Loucy (cell line): ENCODE measurements at regions not wholly inside any gene's neighbourhood (a gene's known extent, or its start where the extent isn't known, plus 50 kb on each side); places are given as distances from the start of the nearest gene placed in this dataset.

Experiments used
- H2AFZ ChIP-seq: fragments of 200-600 bp; sonication (generic); 2 replicates; pipeline ENCODE4 v1.6.0; 2016; ENCODE audit warnings: antibody characterized with exemption, mild to moderate bottlenecking, low read length, moderate library complexity
- H3F3A ChIP-seq: fragments of 200-600 bp; 2 replicates; pipeline ENCODE4 v1.6.0; 2016; ENCODE audit warnings: antibody characterized with exemption, low read depth, mild to moderate bottlenecking
- H3K27me3 ChIP-seq: fragments of 200-600 bp; sonication (generic); 2 replicates; pipeline ENCODE4 v1.6.1; 2014; ENCODE audit warnings: low read length, mild to moderate bottlenecking; ENCODE audit not compliant: insufficient read depth, poor library complexity, severe bottlenecking
- H3K36me3 ChIP-seq: fragments of 200-600 bp; sonication (generic); 2 replicates; pipeline ENCODE4 v1.6.1; 2016; ENCODE audit warnings: low read length; ENCODE audit not compliant: insufficient read depth
- H3K4me1 ChIP-seq: fragments of 200-600 bp; sonication (generic); 2 replicates; pipeline ENCODE4 v1.5.1; 2014; ENCODE audit warnings: low read length, mild to moderate bottlenecking; ENCODE audit not compliant: insufficient read depth, poor library complexity, severe bottlenecking
- H3K4me2 ChIP-seq: fragments of 200-600 bp; sonication (generic); 2 replicates; pipeline ENCODE4 v1.6.0; 2014; ENCODE audit warnings: antibody characterized with exemption, low read length, low read depth, mild to moderate bottlenecking; ENCODE audit not compliant: poor library complexity, severe bottlenecking
- H3K4me3 ChIP-seq: fragments of 200-600 bp; sonication (generic); 2 replicates; pipeline ENCODE4 v1.5.1; 2014; ENCODE audit warnings: low read length, mild to moderate bottlenecking, mixed read lengths; ENCODE audit not compliant: poor library complexity, severe bottlenecking
- H3K79me2 ChIP-seq: fragments of 200-600 bp; sonication (generic); 2 replicates; pipeline ENCODE4 v1.6.1; 2014; ENCODE audit warnings: low read length; ENCODE audit not compliant: insufficient read depth
- H3K9ac ChIP-seq: fragments of 200-600 bp; sonication (generic); 2 replicates; pipeline ENCODE4 v1.6.0; 2014; ENCODE audit warnings: mild to moderate bottlenecking, low read depth, low read length, moderate library complexity; ENCODE audit not compliant: poor library complexity, severe bottlenecking
- H3K9me2 ChIP-seq: fragments of 200-600 bp; sonication (generic); replicated peaks from 2 replicates; pipeline ENCODE4 v1.6.1; 2016; ENCODE audit warnings: low read depth, low read length, mixed read lengths
- H3K9me3 ChIP-seq: fragments of 200-600 bp; sonication (generic); 2 replicates; pipeline ENCODE4 v1.6.1; 2014; ENCODE audit warnings: mild to moderate bottlenecking, antibody characterized with exemption, low read length, low read depth; ENCODE audit not compliant: insufficient read depth
- H4K20me1 ChIP-seq: fragments of 200-600 bp; sonication (generic); 2 replicates; pipeline ENCODE4 v1.6.0; 2014; ENCODE audit warnings: antibody characterized with exemption, low read length, mild to moderate bottlenecking; ENCODE audit not compliant: insufficient read depth, poor library complexity, severe bottlenecking
- EZH2phosphoT487 ChIP-seq: fragments of 200-600 bp; IDR thresholded peaks from 2 replicates; pipeline ENCODE4 v1.6.1; 2018; ENCODE audit warnings: antibody characterized with exemption, mild to moderate bottlenecking, moderate library complexity, borderline replicate concordance
- TF ChIP-seq, protein P1 (sequence below): fragments of 200-600 bp; sonication (generic); conservative IDR thresholded peaks from 2 replicates; pipeline ENCODE4 v1.5.1; 2014; ENCODE audit warnings: mild to moderate bottlenecking, antibody characterized with exemption, low read length

- H3K9ac ChIP-seq, result no peak overlapping the region
- H3K4me1 ChIP-seq, result no peaks in the 10 kb centered on the region
- H3K27me3 ChIP-seq, result no peaks in the 10 kb centered on the region
- no peaks in the 10 kb centered on the region for H4K20me1 ChIP-seq
- H3F3A ChIP-seq, result no peaks in the 10 kb centered on the region
- no peak overlapping the region for H2AFZ ChIP-seq
- H3K4me3 ChIP-seq, result no peak overlapping the region
- TF ChIP-seq EZH2phosphoT487, result no peak
- TF ChIP-seq, protein P1, sequence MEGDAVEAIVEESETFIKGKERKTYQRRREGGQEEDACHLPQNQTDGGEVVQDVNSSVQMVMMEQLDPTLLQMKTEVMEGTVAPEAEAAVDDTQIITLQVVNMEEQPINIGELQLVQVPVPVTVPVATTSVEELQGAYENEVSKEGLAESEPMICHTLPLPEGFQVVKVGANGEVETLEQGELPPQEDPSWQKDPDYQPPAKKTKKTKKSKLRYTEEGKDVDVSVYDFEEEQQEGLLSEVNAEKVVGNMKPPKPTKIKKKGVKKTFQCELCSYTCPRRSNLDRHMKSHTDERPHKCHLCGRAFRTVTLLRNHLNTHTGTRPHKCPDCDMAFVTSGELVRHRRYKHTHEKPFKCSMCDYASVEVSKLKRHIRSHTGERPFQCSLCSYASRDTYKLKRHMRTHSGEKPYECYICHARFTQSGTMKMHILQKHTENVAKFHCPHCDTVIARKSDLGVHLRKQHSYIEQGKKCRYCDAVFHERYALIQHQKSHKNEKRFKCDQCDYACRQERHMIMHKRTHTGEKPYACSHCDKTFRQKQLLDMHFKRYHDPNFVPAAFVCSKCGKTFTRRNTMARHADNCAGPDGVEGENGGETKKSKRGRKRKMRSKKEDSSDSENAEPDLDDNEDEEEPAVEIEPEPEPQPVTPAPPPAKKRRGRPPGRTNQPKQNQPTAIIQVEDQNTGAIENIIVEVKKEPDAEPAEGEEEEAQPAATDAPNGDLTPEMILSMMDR, result no peak
- H3K4me2 ChIP-seq, result no peak overlapping the region
- no peaks in the 10 kb centered on the region for H3K79me2 ChIP-seq
- H3K36me3 ChIP-seq, result no peaks in the 10 kb centered on the region
- H3K9me3 ChIP-seq, result 0 out of 2 replicates have a peak, but pooled peaks cover 6% of the 10 kb centered on the region
- no peaks in the 10 kb centered on the region for H3K9me2 ChIP-seq
Measured at GRCh38 chr2:196354186-196354585, 182.8 kb upstream of the STK17B start.

DNA sequence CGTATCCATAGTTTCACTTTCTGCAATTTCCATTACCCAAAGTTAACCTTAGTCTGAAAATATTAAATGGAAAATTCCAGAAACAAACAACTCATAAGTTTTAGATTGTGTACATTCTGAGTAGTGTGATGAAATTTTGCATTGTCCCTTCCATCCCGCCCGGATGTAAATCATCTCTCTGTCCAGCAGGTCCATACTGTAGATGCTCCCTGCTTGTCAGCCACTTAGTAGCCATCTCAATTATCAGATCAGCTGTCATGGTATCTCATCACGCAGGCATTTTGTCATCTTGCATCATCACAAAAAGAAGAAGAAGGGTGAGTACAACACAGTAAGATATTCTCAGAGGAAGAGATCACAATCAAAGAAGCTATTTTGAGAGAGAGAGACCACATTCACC is 185.0 kb upstream of the STK17B start:
- no peaks in the 10 kb centered on the region for H3K79me2 ChIP-seq
- H3K36me3 ChIP-seq, result no peaks in the 10 kb centered on the region
- H3K4me1 ChIP-seq, result no peaks in the 10 kb centered on the region
- H3K9ac ChIP-seq, result no peak overlapping the region
- no peaks in the 10 kb centered on the region for H3K27me3 ChIP-seq
- no peaks in the 10 kb centered on the region for H3F3A ChIP-seq
- no peak overlapping the region for H2AFZ ChIP-seq
- no peaks in the 10 kb centered on the region for H3K9me2 ChIP-seq
- H3K4me2 ChIP-seq, result no peak overlapping the region
- 0 out of 2 replicates have a peak, but pooled peaks cover 6% of the 10 kb centered on the region for H3K9me3 ChIP-seq
- TF ChIP-seq EZH2phosphoT487, result no peak
- TF ChIP-seq, protein P1, result no peak
- no peaks in the 10 kb centered on the region for H4K20me1 ChIP-seq
- H3K4me3 ChIP-seq, result no peak overlapping the region

DNA sequence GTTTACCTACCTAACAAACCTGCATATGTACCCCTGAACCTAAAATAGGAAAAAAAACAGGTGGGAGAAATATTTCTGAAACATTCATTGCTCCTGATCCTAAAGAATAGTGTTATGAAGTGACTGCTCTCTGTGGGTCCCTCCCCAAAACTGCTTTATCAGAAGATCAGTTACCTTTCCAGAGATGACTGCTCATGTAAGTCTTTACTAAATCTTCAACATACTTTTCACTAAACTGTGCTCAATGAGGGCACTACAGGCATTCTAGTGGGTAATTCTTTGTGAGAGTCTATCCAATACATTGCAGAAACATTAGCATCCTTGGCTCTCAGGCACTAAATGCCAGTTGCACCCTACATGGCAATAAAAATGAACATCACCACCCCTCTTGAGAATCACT is 189.3 kb upstream of the STK17B start:
- Histone ChIP-seq H2AFZ (no peak overlapping the region), H4K20me1 (no peaks in the 10 kb centered on the region), H3K9ac (no peak overlapping the region), H3K9me3 (no peaks in the 10 kb centered on the region), H3K79me2 (no peaks in the 10 kb centered on the region), H3F3A (no peaks in the 10 kb centered on the region), H3K4me2 (no peak overlapping the region), H3K9me2 (no peaks in the 10 kb centered on the region), H3K36me3 (no peaks in the 10 kb centered on the region), H3K4me3 (no peak overlapping the region), H3K27me3 (no peaks in the 10 kb centered on the region), H3K4me1 (no peaks in the 10 kb centered on the region)
- TF ChIP-seq, protein P1, result no peak
- no peak for TF ChIP-seq EZH2phosphoT487
